Stomach smooth muscle (tissue), 2 donors: ENCODE measurements at regions not wholly inside any gene's neighbourhood (a gene's known extent, or its start where the extent isn't known, plus 50 kb on each side); places are given as distances from the start of the nearest gene placed in this dataset.
"Not testable (repeated sequence)": the region's sequence is repeated elsewhere in the genome, so short reads cannot be mapped to it uniquely, and the experiment has no call there.

Source experiments
- H3K27ac ChIP-seq: one replicate; pipeline ENCODE4 v1.7.0; 2013; ENCODE audit warnings: mild to moderate bottlenecking, low read length, inconsistent platforms
- H3K27me3 ChIP-seq, 2 donors: one replicate each; pipeline ENCODE4 v1.7.0; 2013; ENCODE audit warnings: low read length in 2 of 2; ENCODE audit not compliant: insufficient read depth in 2 of 2, control insufficient read depth in 1 of 2
- H3K36me3 ChIP-seq, 2 donors: one replicate each; pipeline ENCODE4 v1.7.0; 2013; ENCODE audit warnings: low read length in 2 of 2; ENCODE audit not compliant: control insufficient read depth in 2 of 2, insufficient read depth in 2 of 2
- H3K4me1 ChIP-seq: one replicate; pipeline ENCODE4 v1.7.0; 2013; ENCODE audit warnings: low read length; ENCODE audit not compliant: control insufficient read depth, insufficient read depth
- H3K4me3 ChIP-seq, 2 donors: one replicate each; pipeline ENCODE4 v1.7.0; 2013; ENCODE audit warnings: low read length in 2 of 2
- H3K9ac ChIP-seq, 2 donors: one replicate each; pipeline ENCODE4 v1.7.0; 2013; ENCODE audit warnings: low read length in 2 of 2, mild to moderate bottlenecking in 1 of 2
- H3K9me3 ChIP-seq, 2 donors: one replicate each; pipeline ENCODE4 v1.7.0; 2013; ENCODE audit warnings: low read length in 2 of 2; ENCODE audit not compliant: control insufficient read depth in 2 of 2
- donor health status: healthy.
- donor health status: Pancreatic carcinoma.

GRCh38 chr2:52495816-52496215 is 1271.8 kb upstream of the CHAC2 start:
- Histone ChIP-seq H3K4me1 (no peaks in the 10 kb centered on the region), H3K9ac (no peak overlapping the region), H3K27ac (no peak overlapping the region), H3K4me3 (no peak overlapping the region), H3K36me3 (no peaks in the 10 kb centered on the region), H3K27me3 (no peaks in the 10 kb centered on the region), H3K9me3 (no peaks in the 10 kb centered on the region)

- H3K4me3 ChIP-seq = no peak overlapping the region
- H3K36me3 ChIP-seq = no peaks in the 10 kb centered on the region
- no peaks in the 10 kb centered on the region for H3K4me1 ChIP-seq
- H3K27ac ChIP-seq = no peak overlapping the region
- H3K27me3 ChIP-seq = no peaks in the 10 kb centered on the region
- no peaks in the 10 kb centered on the region for H3K9me3 ChIP-seq
- no peak overlapping the region for H3K9ac ChIP-seq
Observed at GRCh38 chr2:52477166-52477565, 1290.4 kb upstream of the CHAC2 start.

GRCh38 chr2:52475590-52475989 is 1292.0 kb upstream of the CHAC2 start:
- Histone ChIP-seq H3K4me3 (no peak overlapping the region), H3K9me3 (no peaks in the 10 kb centered on the region), H3K36me3 (no peaks in the 10 kb centered on the region), H3K9ac (no peak overlapping the region), H3K27ac (no peak overlapping the region), H3K27me3 (no peaks in the 10 kb centered on the region), H3K4me1 (no peaks in the 10 kb centered on the region)

- H3K4me1 ChIP-seq = no peaks in the 10 kb centered on the region
- no peaks in the 10 kb centered on the region for H3K36me3 ChIP-seq
- no peak overlapping the region for H3K4me3 ChIP-seq
- H3K9ac ChIP-seq = no peak overlapping the region
- H3K9me3 ChIP-seq = no peaks in the 10 kb centered on the region
- no peak overlapping the region for H3K27ac ChIP-seq
- no peaks in the 10 kb centered on the region for H3K27me3 ChIP-seq
Observed at GRCh38 chr2:52474091-52474490, 1293.5 kb upstream of the CHAC2 start.

GRCh38 chr2:52473526-52473925 is 1294.1 kb upstream of the CHAC2 start:
- no peak overlapping the region for H3K9ac ChIP-seq
- no peaks in the 10 kb centered on the region for H3K9me3 ChIP-seq
- no peak overlapping the region for H3K4me3 ChIP-seq
- H3K27ac ChIP-seq = no peak overlapping the region
- H3K36me3 ChIP-seq = no peaks in the 10 kb centered on the region
- H3K4me1 ChIP-seq = no peaks in the 10 kb centered on the region
- H3K27me3 ChIP-seq = no peaks in the 10 kb centered on the region

- not testable (repeated sequence) for H3K36me3 ChIP-seq, H3K9me3 ChIP-seq, H3K27ac ChIP-seq, H3K27me3 ChIP-seq, H3K4me1 ChIP-seq, H3K4me3 ChIP-seq, H3K9ac ChIP-seq
Observed at GRCh38 chr2:52470457-52470856, 1297.1 kb upstream of the CHAC2 start.

- H3K9ac ChIP-seq = no peak overlapping the region
- no peaks in the 10 kb centered on the region for H3K36me3 ChIP-seq
- no peak overlapping the region for H3K27ac ChIP-seq
- no peak overlapping the region for H3K4me3 ChIP-seq
- no peaks in the 10 kb centered on the region for H3K9me3 ChIP-seq
- no peaks in the 10 kb centered on the region for H3K27me3 ChIP-seq
- H3K4me1 ChIP-seq = no peaks in the 10 kb centered on the region
Observed at GRCh38 chr2:52467189-52467588, 1300.4 kb upstream of the CHAC2 start.

GRCh38 chr2:52465287-52465686 is 1302.3 kb upstream of the CHAC2 start:
- no peak overlapping the region for H3K27ac ChIP-seq
- H3K9me3 ChIP-seq = no peaks in the 10 kb centered on the region
- no peak overlapping the region for H3K4me3 ChIP-seq
- no peaks in the 10 kb centered on the region for H3K4me1 ChIP-seq
- no peaks in the 10 kb centered on the region for H3K27me3 ChIP-seq
- H3K36me3 ChIP-seq = no peaks in the 10 kb centered on the region
- no peak overlapping the region for H3K9ac ChIP-seq

GRCh38 chr2:52463457-52463856 is 1304.1 kb upstream of the CHAC2 start:
- no peak overlapping the region for H3K9ac ChIP-seq
- H3K4me1 ChIP-seq = no peaks in the 10 kb centered on the region
- H3K36me3 ChIP-seq = no peaks in the 10 kb centered on the region

GRCh38 chr2:52456561-52457377 is 1310.8 kb upstream of the CHAC2 start:
- Histone ChIP-seq H3K27ac (no peak overlapping the region), H3K4me3 (no peak overlapping the region), H3K9me3 (peaks cover 0 to 3% of the 10 kb centered on the region in 2 donors), H3K4me1 (no peaks in the 10 kb centered on the region), H3K27me3 (no peaks in the 10 kb centered on the region), H3K36me3 (no peaks in the 10 kb centered on the region), H3K9ac (no peak overlapping the region)

More at GRCh38 chr2:52463457-52463856, 1304.1 kb upstream of the CHAC2 start:
- H3K9me3 ChIP-seq = no peaks in the 10 kb centered on the region
- no peak overlapping the region for H3K4me3 ChIP-seq
- no peak overlapping the region for H3K27ac ChIP-seq
- no peaks in the 10 kb centered on the region for H3K27me3 ChIP-seq

GRCh38 chr2:52454962-52455361 is 1312.6 kb upstream of the CHAC2 start:
- H3K27ac ChIP-seq = no peak overlapping the region
- H3K27me3 ChIP-seq = no peaks in the 10 kb centered on the region
- no peak overlapping the region for H3K9ac ChIP-seq
- H3K36me3 ChIP-seq = no peaks in the 10 kb centered on the region
- H3K9me3 ChIP-seq = peaks cover 0 to 3% of the 10 kb centered on the region in 2 donors
- no peaks in the 10 kb centered on the region for H3K4me1 ChIP-seq
- no peak overlapping the region for H3K4me3 ChIP-seq
